K562 (cell line): ENCODE measurements at regions not wholly inside any gene's neighbourhood (a gene's known extent, or its start where the extent isn't known, plus 50 kb on each side); places are given as distances from the start of the nearest gene placed in this dataset.

Experiments used
- ATAC-seq: fragments of 200-7000 bp; cut with Tn5 transposase; 3 replicates; pipeline ENCODE4 v1.9.1; 2020; ENCODE audit warnings: moderate library complexity
- BruUV-seq: library from RNA; stranded (reverse); fragments of 400-500 nt; replicated peaks from 2 replicates; lab custom pipeline; 2021; lab: Mats Ljungman, UMichigan
- CTCF ChIA-PET: fragments of 300-600 bp; formaldehyde crosslinking; extraction: SDS; loops from one replicate; lab custom pipeline; 2021; ENCODE audit warnings: low intra/inter-chr PET ratio; lab: Yijun Ruan, JAX
- POLR2A ChIA-PET: fragments of 300-600, 350-650 bp; sonication (Branson Sonifier 250); formaldehyde crosslinking; extraction: SDS; loops from one replicate; lab custom pipeline; 2021; ENCODE audit warnings: antibody characterized with exemption, inconsistent platforms; lab: Yijun Ruan, JAX
- DNase-seq, 4 experiments: peaks; one replicate each; pipeline versions ENCODE4 v3.0.0 to v3.0.0-alpha.2; 2011 to 2018; ENCODE audit warnings: low spot score in 3 of 4, mixed read lengths in 3 of 4; ENCODE audit errors: extremely low read depth in 1 of 4
- FAIRE-seq: peaks from 2 replicates; lab custom pipeline; 2011; peaks lifted over from hg19 to GRCh38; lab: Jason Lieb, UNC
- H2AFZ ChIP-seq: 2 replicates; pipeline ENCODE4 v1.6.0; 2011; ENCODE audit warnings: low read depth, low read length, control low read depth, inconsistent platforms
- H3K27ac ChIP-seq: fragments of 200-600 bp; 3 replicates; pipeline ENCODE4 v1.8.0; 2011; ENCODE audit warnings: low read depth, mild to moderate bottlenecking, control low read depth, inconsistent platforms, low read length, moderate library complexity, mixed read lengths; ENCODE audit errors: extremely low read depth
- H3K27me3 ChIP-seq, 2 experiments: fragments of 300-600 bp in 1 of 2; 2 replicates in 1 of 2; 3 replicates in 1 of 2; pipeline versions ENCODE4 v1.6.0 to v1.8.0; 2011; ENCODE audit warnings: inconsistent platforms in 2 of 2, low read length in 2 of 2, mild to moderate bottlenecking in 1 of 2, mixed read lengths in 1 of 2, moderate library complexity in 1 of 2; ENCODE audit not compliant: control insufficient read depth in 2 of 2, insufficient read depth in 2 of 2
- H3K36me3 ChIP-seq: fragments of 300-600 bp; 3 replicates; pipeline ENCODE4 v1.8.0; 2011; ENCODE audit warnings: mild to moderate bottlenecking, low read length, inconsistent platforms; ENCODE audit not compliant: control insufficient read depth, insufficient read depth
- H3K4me1 ChIP-seq, 2 experiments: fragments of 200-600 bp in 1 of 2; replicated peaks in 1 of 2; 2 replicates in 1 of 2; 3 replicates in 1 of 2; pipeline versions ENCODE4 v1.5.1 to v1.8.0; 2011; ENCODE audit warnings: inconsistent platforms in 2 of 2, low read length in 2 of 2, mild to moderate bottlenecking in 1 of 2, mixed read lengths in 1 of 2, moderate library complexity in 1 of 2; ENCODE audit not compliant: control insufficient read depth in 2 of 2, insufficient read depth in 2 of 2
- H3K4me2 ChIP-seq: 2 replicates; pipeline ENCODE4 v1.6.1; 2011; ENCODE audit warnings: low read length, control low read depth, inconsistent platforms, mixed read lengths; ENCODE audit not compliant: insufficient read depth
- H3K4me3 ChIP-seq: fragments of 200-600 bp; sonication (generic), shearing (Covaris generic); 2 replicates; pipeline ENCODE4 v1.5.1; 2016; ENCODE audit warnings: control low read depth, inconsistent platforms
- H3K79me2 ChIP-seq: fragments of 200-600 bp; 3 replicates; pipeline ENCODE4 v1.8.0; 2011; ENCODE audit warnings: low read length, inconsistent platforms; ENCODE audit not compliant: control insufficient read depth, insufficient read depth
- H3K9ac ChIP-seq, 2 experiments: 2 replicates each; pipeline versions ENCODE4 v1.6.0 to v1.6.1; 2011; ENCODE audit warnings: low read depth in 2 of 2, low read length in 2 of 2, control low read depth in 1 of 2, inconsistent platforms in 1 of 2, mild to moderate bottlenecking in 1 of 2, mixed read lengths in 1 of 2; ENCODE audit not compliant: insufficient read depth in 1 of 2
- H3K9me1 ChIP-seq: one replicate; pipeline ENCODE4 v1.6.0; 2011; ENCODE audit warnings: inconsistent platforms, mild to moderate bottlenecking, low read length, moderate library complexity; ENCODE audit not compliant: control insufficient read depth, insufficient read depth
- H3K9me3 ChIP-seq: replicated peaks from 2 replicates; pipeline ENCODE4 v1.5.1; 2011; ENCODE audit warnings: low read depth, low read length, inconsistent platforms; ENCODE audit not compliant: control insufficient read depth, insufficient read depth
- H4K20me1 ChIP-seq: replicated peaks from 2 replicates; pipeline ENCODE4 v1.6.1; 2011; ENCODE audit warnings: low read length, inconsistent platforms, mixed read lengths; ENCODE audit not compliant: control insufficient read depth, insufficient read depth
- ARID2 ChIP-seq: fragments of 450-650 bp; IDR thresholded peaks from 2 replicates; pipeline ENCODE4 v1.6.1; 2017; ENCODE audit warnings: antibody characterized with exemption, mild to moderate bottlenecking
- ATF3 ChIP-seq, 2 experiments: fragments of 450-650 bp in 1 of 2; sonication (generic) in 1 of 2; formaldehyde crosslinking in 1 of 2; IDR thresholded peaks in 1 of 2; conservative IDR thresholded peaks in 1 of 2; 2 replicates each; pipeline versions ENCODE4 v1.6.1 to v1.8.1; 2016 to 2023; ENCODE audit warnings: mild to moderate bottlenecking in 2 of 2, moderate library complexity in 2 of 2, inconsistent platforms in 1 of 2, missing genetic modification reagents in 1 of 2
- C11orf30 ChIP-seq: fragments of 450-650 bp; IDR thresholded peaks from 2 replicates; pipeline ENCODE4 v1.6.1; 2016; ENCODE audit warnings: low read depth, mild to moderate bottlenecking
- CCNT2 ChIP-seq: IDR thresholded peaks from 2 replicates; pipeline ENCODE4 v1.6.1; 2011; ENCODE audit warnings: borderline replicate concordance, low read depth, mild to moderate bottlenecking, moderate library complexity, mixed read lengths, low read length; ENCODE audit not compliant: insufficient read length; ENCODE audit errors: extremely low read depth
- LARP7 ChIP-seq: fragments of 450-650 bp; IDR thresholded peaks from 2 replicates; pipeline ENCODE4 v1.6.1; 2016
- MAFG ChIP-seq: fragments of 450-650 bp; conservative IDR thresholded peaks from 2 replicates; pipeline ENCODE4 v1.6.1; 2016; ENCODE audit warnings: missing genetic modification characterization, missing compliant biosample characterization
- MITF ChIP-seq: IDR thresholded peaks from 2 replicates; pipeline ENCODE4 v1.6.1; 2014; ENCODE audit warnings: antibody characterized with exemption
- NFE2 ChIP-seq: IDR thresholded peaks from 2 replicates; pipeline ENCODE4 v1.6.1; 2014; ENCODE audit warnings: antibody characterized with exemption, low read depth
- NFE2L1 ChIP-seq: fragments of 450-650 bp; IDR thresholded peaks from 2 replicates; pipeline ENCODE4 v1.6.1; 2016; ENCODE audit warnings: missing genetic modification characterization, low read depth, mild to moderate bottlenecking, missing compliant biosample characterization, moderate library complexity, borderline replicate concordance
- NFYB ChIP-seq: IDR thresholded peaks from 2 replicates; pipeline ENCODE4 v1.6.1; 2011; ENCODE audit warnings: mild to moderate bottlenecking, moderate library complexity; ENCODE audit not compliant: insufficient read length; ENCODE audit errors: extremely low read depth
- ZNF12 ChIP-seq: sonication (generic); formaldehyde crosslinking; IDR thresholded peaks from 2 replicates; pipeline ENCODE4 v1.4.0; 2020; ENCODE audit warnings: mild to moderate bottlenecking, missing genetic modification reagents
- ZNF316 ChIP-seq: fragments of 450-650 bp; IDR thresholded peaks from 2 replicates; pipeline ENCODE4 v1.6.1; 2016
- WGBS: fragments of 100-300 bp; shearing (Covaris generic); methylation state at CpG from one replicate; pipeline ENCODE4 v1.1.6; 2016; ENCODE audit warnings: low coverage, mixed read lengths; ENCODE audit not compliant: insufficient coverage; ENCODE audit errors: missing lambda C conversion rate; 5-methylcytosine and 5-hydroxymethylcytosine counted together
- in situ Hi-C: fragments of 300-500 bp; cut with MboI; formaldehyde crosslinking; loops from 4 replicates; pipeline ENCODE4 v1.15.0; 2018; ENCODE audit warnings: inconsistent platforms, mixed read lengths
- intact Hi-C: fragments of 100-400 bp; cut with micrococcal nuclease; formaldehyde crosslinking; loops from 2 replicates; pipeline ENCODE4 v1.14.2; 2022

- peak; percentile 30; the same call in 1 of the 2 replicates for TF ChIP-seq ATF3 (IDR thresholded peaks at IDR 0.05)
- TF ChIP-seq ATF3 (CRISPR knock-in tag; conservative IDR thresholded peaks at IDR 0.05), result no peak
- TF ChIP-seq CCNT2, result no peak
- TF ChIP-seq ZNF12, result no peak
- no peak for TF ChIP-seq ARID2
- no peak for TF ChIP-seq LARP7
Measured at GRCh38 chr19:28511655-28512054, 701.3 kb downstream of the UQCRFS1 start (continued).

GRCh38 chr19:28509079-28509895 lies 703.7 kb downstream of the UQCRFS1 start:
- FAIRE-seq (no peak), ATAC-seq (no peak), DNase-seq (no peak)
- Histone ChIP-seq H3K27me3 (no peaks in the 10 kb centered on the region), H3K36me3 (peaks cover 82% of the 10 kb centered on the region), H3K4me2 (no peak overlapping the region; the same call in 1 of the 2 replicates), H3K4me3 (no peak overlapping the region), H3K9me1 (peaks cover 24% of the 10 kb centered on the region), H3K9ac (no peak overlapping the region), H3K4me1 (peaks cover 11 to 61% of the 10 kb centered on the region in 2 experiments; a peak in 4 of 5 replicates), H3K27ac (peak overlapping the region; percentile 44; the same call in 2 of the 3 replicates), H4K20me1 (peaks cover 82% of the 10 kb centered on the region), H3K79me2 (peaks cover 99% of the 10 kb centered on the region), H3K9me3 (no peaks in the 10 kb centered on the region), H2AFZ (no peak overlapping the region)
- WGBS, result 56% methylated on average over 15 of the region's 15 CpGs
- CTCF ChIA-PET, result interaction anchor here (0.6 kb wide), 1 partner anchor 11 kb away, joined by 4 read pairs; no protein-coding TSS in a partner anchor
- TF ChIP-seq MAFG (peak; percentile 42; the same call in 1 of the 2 replicates), NFE2 (peak; percentile 54; the same call in 1 of the 2 replicates), ZNF316 (peak; percentile 45; the same call in 1 of the 2 replicates), NFE2L1 (peak; percentile 36; the same call in 1 of the 2 replicates), C11orf30 (peak; percentile 44), MITF (no peak), NFYB (no peak)
- in situ Hi-C loops (no loop called here), intact Hi-C loops (no loop called here)
- no TSS peak for BruUV-seq
- POLR2A ChIA-PET, result interaction anchor here (0.6 to 1.4 kb wide), 6 partner anchors 8 to 715 kb away, joined by 3 to 4 read pairs (median 3); no protein-coding TSS in a partner anchor
